GM10248 (cell line): ENCODE measurements at regions not wholly inside any gene's neighbourhood (a gene's known extent, or its start where the extent isn't known, plus 50 kb on each side); places are given as distances from the start of the nearest gene placed in this dataset.

Experiments
- CTCF ChIA-PET: fragments of 300-600 bp; sonication (Branson Sonifier 250); formaldehyde crosslinking; extraction: SDS; loops from one replicate; lab custom pipeline; 2021; ENCODE audit warnings: antibody characterized with exemption; lab: Yijun Ruan, JAX
- POLR2A ChIA-PET: fragments of 350-650 bp; sonication (Branson Sonifier 250); formaldehyde crosslinking; extraction: SDS; loops from one replicate; lab custom pipeline; 2020; ENCODE audit warnings: antibody characterized with exemption; lab: Yijun Ruan, JAX
- DNase-seq: peaks from one replicate; pipeline ENCODE4 v3.0.0; 2012; ENCODE audit errors: extremely low spot score
- CTCF ChIP-seq: IDR thresholded peaks from 2 replicates; pipeline ENCODE4 v1.5.1; 2012; ENCODE audit warnings: mild to moderate bottlenecking, low read depth; ENCODE audit errors: extremely low read depth, missing control alignments, control extremely low read depth

- TF ChIP-seq CTCF, result no peak
- ChIA-PET POLR2A (no interaction called here), CTCF (interaction anchor here (1.1 to 2.6 kb wide), 3 partner anchors 9 to 21 kb away, joined by 3 to 6 read pairs (median 6); no protein-coding TSS in a partner anchor)
- no peak for DNase-seq
Measured at GRCh38 chr4:96205143-96205936, 365.4 kb downstream of the PDHA2 start.

GRCh38 chr4:96227515-96227914 is 387.6 kb downstream of the PDHA2 start:
- ChIA-PET POLR2A (no interaction called here), CTCF (no interaction called here)
- DNase-seq, result no peak
- TF ChIP-seq CTCF, result no peak

- no peak for DNase-seq
- ChIA-PET POLR2A (no interaction called here), CTCF (no interaction called here)
- no peak for TF ChIP-seq CTCF
Measured at GRCh38 chr4:96228463-96228862, 388.6 kb downstream of the PDHA2 start.

GRCh38 chr4:96240041-96240440 is 400.1 kb downstream of the PDHA2 start:
- TF ChIP-seq CTCF, result no peak
- CTCF ChIA-PET, result no interaction called here
- DNase-seq, result no peak
- POLR2A ChIA-PET, result no interaction called here

GRCh38 chr4:96241819-96242218 is 401.9 kb downstream of the PDHA2 start:
- no peak for TF ChIP-seq CTCF
- CTCF ChIA-PET, result interaction anchor here (1.2 to 1.7 kb wide), 2 partner anchors 9 to 11 kb away, joined by 3 to 4 read pairs; no protein-coding TSS in a partner anchor
- POLR2A ChIA-PET, result no interaction called here
- no peak for DNase-seq

- TF ChIP-seq CTCF, result no peak
- no peak for DNase-seq
- ChIA-PET CTCF (no interaction called here), POLR2A (no interaction called here)
Measured at GRCh38 chr4:96247096-96247495, 407.2 kb downstream of the PDHA2 start.
